Right lobe of liver (tissue), 6 donors: ENCODE measurements at regions not wholly inside any gene's neighbourhood (a gene's known extent, or its start where the extent isn't known, plus 50 kb on each side); places are given as distances from the start of the nearest gene placed in this dataset.
A peak's percentile ranks its signal among the peaks of the same experiment; 100 is the strongest.

Experiments
- ATAC-seq, 4 donors: fragments of 200-7000 bp; cut with Tn5 transposase; one replicate each; pipeline ENCODE4 v1.9.1; 2020; ENCODE audit warnings: mild to moderate bottlenecking in 4 of 4, moderate library complexity in 4 of 4
- DNase-seq, 3 donors: peaks; one replicate each; pipeline ENCODE4 v3.0.0-alpha.2; 2020
- H3K27ac ChIP-seq, 3 donors: fragments of 200-600 bp; one replicate each; pipeline ENCODE4 v1.8.0; 2022
- H3K27me3 ChIP-seq, 2 donors: fragments of 200-600 bp; one replicate each; pipeline ENCODE4 v1.8.0; 2022
- H3K36me3 ChIP-seq, 4 donors: fragments of 200-600 bp; sonication (generic) in 1 of 4; one replicate each; pipeline versions ENCODE4 v1.5.1 to v1.8.0; 2017 to 2022; ENCODE audit warnings: control low read depth in 1 of 4
- H3K4me1 ChIP-seq, 4 donors: fragments of 200-600 bp; sonication (generic) in 1 of 4; one replicate each; pipeline versions ENCODE4 v1.5.1 to v1.8.0; 2017 to 2022; ENCODE audit warnings: control low read depth in 1 of 4
- H3K4me3 ChIP-seq, 3 donors: fragments of 200-600 bp; one replicate each; pipeline ENCODE4 v1.8.0; 2022
- H3K9me3 ChIP-seq, 4 donors: fragments of 200-600 bp; sonication (generic) in 1 of 4; one replicate each; pipeline versions ENCODE4 v1.5.1 to v1.8.0; 2017 to 2022; ENCODE audit warnings: control low read depth in 1 of 4
- CTCF ChIP-seq, 4 donors: fragments of 200-600 bp in 3 of 4; fragments of 450-650 bp in 1 of 4; IDR thresholded peaks; one replicate each; pipeline versions ENCODE4 v1.5.1 to v1.8.0; 2016 to 2022; ENCODE audit warnings: antibody characterized with exemption in 4 of 4, mild to moderate bottlenecking in 2 of 4
- POLR2A ChIP-seq: fragments of 450-650 bp; IDR thresholded peaks from one replicate; pipeline ENCODE4 v1.6.1; 2017; ENCODE audit warnings: antibody characterized with exemption, mild to moderate bottlenecking
- whole genome bisulfite sequencing: methylation state at CpG from one replicate; pipeline ENCODE4 v1.1.6; 2018; ENCODE audit warnings: low coverage, low lambda C conversion rate; ENCODE audit not compliant: insufficient coverage; ENCODE audit errors: missing lambda C conversion rate; 5-methylcytosine and 5-hydroxymethylcytosine counted together
- intact Hi-C, 2 donors: fragments of 100-400 bp; cut with DNase I; formaldehyde crosslinking; loops; one replicate each; pipeline versions ENCODE4 v1.11.2 to v1.14.1; 2022
- donor health status: DM: no; HTN: yes; CAD: no.
- donor health status: DM: no; HTN: no; CAD: no.
- donor health status: DM: no; HTN: no; CAD: no.
- donor health status: DM: no; HTN: yes; CAD: no.
- donor health status: DM: no; HTN: yes; CAD: no.

DNA sequence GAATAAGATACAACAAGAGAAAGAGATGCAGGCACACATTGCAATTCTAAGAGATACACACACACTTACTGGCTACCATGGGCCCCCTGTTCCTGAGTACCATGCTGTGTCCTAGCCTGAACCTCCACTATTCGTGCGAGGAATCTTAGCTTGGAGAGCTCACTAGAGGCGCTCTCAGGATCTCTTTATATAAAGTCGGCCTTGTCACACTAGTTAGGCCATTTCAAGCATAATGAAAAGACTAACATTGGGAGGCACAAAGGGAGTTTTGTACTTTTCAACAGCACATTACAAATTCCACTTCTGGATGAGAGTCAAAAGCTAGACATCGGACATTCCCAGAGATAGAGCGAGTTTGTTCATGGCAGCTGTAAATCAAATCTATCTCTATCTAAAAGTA, 365.2 kb downstream of the DSEL start:
- intact Hi-C loops: no loop called here
- 86% methylated on average over 6 of the region's 6 CpGs for WGBS
- no peak for ATAC-seq

DNA sequence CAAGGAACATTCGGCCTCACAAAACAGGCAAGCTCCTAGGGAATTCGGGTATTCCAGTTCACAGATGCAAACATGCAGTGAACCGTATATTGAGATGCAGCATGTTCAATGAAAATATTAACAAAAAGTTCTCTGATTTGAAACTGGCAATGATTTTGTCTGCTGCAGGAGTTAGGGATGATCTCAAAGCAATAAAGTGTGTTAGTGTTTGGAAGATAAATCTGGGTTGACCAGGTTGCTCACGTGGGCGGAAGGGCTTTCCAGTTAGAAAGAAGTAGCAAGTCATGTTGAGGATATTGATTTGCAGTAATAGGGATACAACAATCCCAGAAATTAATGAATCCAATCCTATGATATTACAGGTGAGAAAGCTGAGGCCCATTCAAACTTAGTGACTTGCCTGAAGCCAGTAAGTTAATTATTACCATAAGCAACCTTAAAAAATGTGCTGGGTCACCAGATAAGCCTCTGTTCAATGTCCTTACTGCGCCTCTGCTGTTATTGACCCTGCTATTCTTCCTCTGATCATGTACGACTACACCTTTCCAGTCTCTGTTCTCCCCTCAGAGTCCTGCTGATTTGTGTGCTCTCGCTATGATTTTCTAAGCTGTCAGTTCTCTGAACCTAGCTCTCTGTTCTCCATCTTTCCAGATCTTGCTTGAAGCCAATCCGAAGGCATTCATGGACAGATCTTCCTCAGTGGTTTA, 370.8 kb downstream of the DSEL start:
- DNase-seq: peak in 1 of 3 donors; percentile 50
- intact Hi-C loops: no loop called here
- no peak for TF ChIP-seq CTCF (IDR thresholded peaks at IDR 0.05)
- no peak for TF ChIP-seq POLR2A

More for the DNA sequence above, 365.2 kb downstream of the DSEL start:
- Histone ChIP-seq H3K9me3 (no peaks in the 10 kb centered on the region), H3K27ac (no peak overlapping the region), H3K36me3 (no peaks in the 10 kb centered on the region), H3K4me1 (peaks cover 0 to 6% (median 2%) of the 10 kb centered on the region in 4 donors), H3K27me3 (no peaks in the 10 kb centered on the region), H3K4me3 (no peak overlapping the region)
- DNase-seq: no peak
- TF ChIP-seq CTCF (IDR thresholded peaks at IDR 0.05) (no peak), POLR2A (no peak)

DNA sequence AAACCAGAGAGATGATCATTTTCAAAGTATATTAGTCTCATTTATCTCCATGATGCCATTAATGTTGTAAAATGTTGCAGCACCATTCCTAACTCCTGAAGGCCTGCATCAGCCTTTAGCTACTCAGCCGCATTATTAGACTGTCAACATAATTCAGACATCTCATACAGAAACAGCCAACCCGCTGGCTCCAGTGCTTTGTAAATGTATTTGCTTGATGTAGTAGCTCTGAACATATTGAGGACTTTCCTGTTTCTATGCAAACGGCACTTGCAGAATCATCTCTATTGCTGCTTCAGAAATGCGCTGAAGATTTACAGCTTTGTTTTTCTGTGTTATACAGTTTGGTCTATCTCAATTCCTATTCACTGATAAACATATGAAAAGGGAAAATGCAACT, 372.2 kb downstream of the DSEL start:
- no peak for DNase-seq

More for the DNA sequence above, 370.8 kb downstream of the DSEL start:
- H3K36me3 ChIP-seq: no peaks in the 10 kb centered on the region
- H3K4me1 ChIP-seq: peaks cover 0 to 17% (median 6%) of the 10 kb centered on the region in 4 donors
- WGBS: 26% methylated on average over 9 of the region's 9 CpGs
- no peaks in the 10 kb centered on the region for H3K27me3 ChIP-seq
- no peaks in the 10 kb centered on the region for H3K9me3 ChIP-seq
- peak overlapping the region in 1 of 3 donors; percentile 15 for H3K4me3 ChIP-seq
- peak; percentile 96 to 100 (median 98) for ATAC-seq
- peak overlapping the region in 2 of 3 donors; percentile 42 to 72 for H3K27ac ChIP-seq

GRCh38 chr18:67143028-67143427, 373.5 kb downstream of the DSEL start:
- no peak for TF ChIP-seq POLR2A
- no peak for TF ChIP-seq CTCF (IDR thresholded peaks at IDR 0.05)
- H3K27ac ChIP-seq: no peak overlapping the region
- no peaks in the 10 kb centered on the region for H3K36me3 ChIP-seq
- WGBS: 67% methylated on average over 5 of the region's 5 CpGs
- no peak overlapping the region for H3K4me3 ChIP-seq
- intact Hi-C loops: no loop called here
- no peak for DNase-seq
- no peak for ATAC-seq
- H3K9me3 ChIP-seq: no peaks in the 10 kb centered on the region
- H3K4me1 ChIP-seq: peaks cover 0 to 32% (median 9%) of the 10 kb centered on the region in 4 donors
- no peaks in the 10 kb centered on the region for H3K27me3 ChIP-seq

More for the DNA sequence above, 372.2 kb downstream of the DSEL start:
- Histone ChIP-seq H3K4me1 (peaks cover 0 to 28% (median 9%) of the 10 kb centered on the region in 4 donors), H3K27ac (peak overlapping the region in 1 of 3 donors; percentile 3), H3K27me3 (no peaks in the 10 kb centered on the region), H3K36me3 (no peaks in the 10 kb centered on the region), H3K9me3 (no peaks in the 10 kb centered on the region), H3K4me3 (no peak overlapping the region)
- ATAC-seq: no peak
- intact Hi-C loops: no loop called here
- WGBS: 85% methylated on average over 4 of the region's 4 CpGs
- TF ChIP-seq CTCF (IDR thresholded peaks at IDR 0.05) (no peak), POLR2A (no peak)
